CMK (cell line): ENCODE measurements at regions not wholly inside any gene's neighbourhood (a gene's known extent, or its start where the extent isn't known, plus 50 kb on each side); places are given as distances from the start of the nearest gene placed in this dataset.

Experiments used
- DNase-seq: peaks from one replicate; pipeline ENCODE4 v3.0.0-alpha.2; 2010; ENCODE audit warnings: low read depth

GRCh38 chr1:228921481-228921880 is 186.2 kb downstream of the RHOU start:
- DNase-seq: peak; percentile 62

- no peak for DNase-seq
These were observed 187.6 kb downstream of the RHOU start for GRCh38 chr1:228922722-228923376.

GRCh38 chr1:228923973-228924686 is 188.9 kb downstream of the RHOU start:
- no peak for DNase-seq

- no peak for DNase-seq
These were observed 190.4 kb downstream of the RHOU start for GRCh38 chr1:228925691-228926090.

GRCh38 chr1:228927421-228927820 is 192.1 kb downstream of the RHOU start:
- no peak for DNase-seq

- no peak for DNase-seq
These were observed 192.9 kb downstream of the RHOU start for GRCh38 chr1:228927946-228928898.

- DNase-seq: no peak
These were observed 194.3 kb downstream of the RHOU start for GRCh38 chr1:228929476-228930027.

GRCh38 chr1:228930479-228930957 is 195.2 kb downstream of the RHOU start:
- DNase-seq: no peak

GRCh38 chr1:228933753-228934152 is 198.5 kb downstream of the RHOU start:
- no peak for DNase-seq

GRCh38 chr1:228935198-228935663 is 200.0 kb downstream of the RHOU start:
- no peak for DNase-seq

GRCh38 chr1:228935855-228936727 is 200.8 kb downstream of the RHOU start:
- DNase-seq: no peak

- no peak for DNase-seq
These were observed 201.6 kb downstream of the RHOU start for GRCh38 chr1:228936881-228937280.

- no peak for DNase-seq
These were observed 202.1 kb downstream of the RHOU start for GRCh38 chr1:228937351-228937750.

GRCh38 chr1:228937851-228938536 is 202.7 kb downstream of the RHOU start:
- no peak for DNase-seq

- no peak for DNase-seq
These were observed 203.2 kb downstream of the RHOU start for GRCh38 chr1:228938537-228938901.

- no peak for DNase-seq
These were observed 203.9 kb downstream of the RHOU start for GRCh38 chr1:228939001-228939691.

- no peak for DNase-seq
These were observed 204.7 kb downstream of the RHOU start for GRCh38 chr1:228939881-228940392.

- no peak for DNase-seq
These were observed 205.2 kb downstream of the RHOU start for GRCh38 chr1:228940526-228940925.

GRCh38 chr1:228940926-228941325 is 205.6 kb downstream of the RHOU start:
- no peak for DNase-seq

- DNase-seq: no peak
These were observed 206.4 kb downstream of the RHOU start for GRCh38 chr1:228941666-228942065.
